PC-3 (cell line): ENCODE measurements at regions not wholly inside any gene's neighbourhood (a gene's known extent, or its start where the extent isn't known, plus 50 kb on each side); places are given as distances from the start of the nearest gene placed in this dataset.

ENCODE experiments used
- ATAC-seq: fragments of 200-7000 bp; cut with Tn5 transposase; 2 replicates; pipeline ENCODE4 v1.9.1; 2020; ENCODE audit warnings: mild to moderate bottlenecking, moderate library complexity
- BruUV-seq: library from RNA; stranded (reverse); fragments of 400-500 nt; replicated peaks from 2 replicates; lab custom pipeline; 2021; lab: Mats Ljungman, UMichigan
- CTCF ChIA-PET: fragments of 300-600 bp; sonication (Branson Sonifier 250); formaldehyde crosslinking; loops from one replicate; lab custom pipeline; 2022; ENCODE audit warnings: antibody characterized with exemption; lab: Charles Lee
- POLR2A ChIA-PET: fragments of 300-600 bp; sonication (Branson Sonifier 250); formaldehyde crosslinking; loops from one replicate; lab custom pipeline; 2022; ENCODE audit warnings: antibody characterized with exemption; ENCODE audit not compliant: unreplicated experiment; lab: Charles Lee
- DNase-seq: peaks from one replicate; pipeline ENCODE4 v3.0.0-alpha.2; 2015
- H2AFZ ChIP-seq: fragments of 300-600 bp; sonication (generic); 2 replicates; pipeline ENCODE4 v1.6.0; 2016; ENCODE audit warnings: antibody characterized with exemption, low read length
- H3F3A ChIP-seq: fragments of 300-600 bp; sonication (generic); one replicate; pipeline ENCODE4 v1.6.0; 2017; ENCODE audit warnings: antibody characterized with exemption, low read length, control low read depth, mild to moderate bottlenecking; ENCODE audit not compliant: unreplicated experiment
- H3K27ac ChIP-seq: fragments of 300-600 bp; sonication (generic); 2 replicates; pipeline ENCODE4 v1.5.1; 2016; ENCODE audit warnings: mild to moderate bottlenecking, low read length
- H3K27me3 ChIP-seq: fragments of 300-600 bp; sonication (generic); 2 replicates; pipeline ENCODE4 v1.6.1; 2016; ENCODE audit warnings: low read length, mixed read lengths
- H3K36me3 ChIP-seq: fragments of 300-600 bp; sonication (generic); 2 replicates; pipeline ENCODE4 v1.6.1; 2016; ENCODE audit warnings: low read depth, mixed run types, low read length, mixed read lengths
- H3K4me1 ChIP-seq: fragments of 300-600 bp; sonication (generic); 2 replicates; pipeline ENCODE4 v1.5.1; 2016; ENCODE audit warnings: low read length; ENCODE audit not compliant: insufficient read depth
- H3K4me2 ChIP-seq: fragments of 300-600 bp; sonication (generic); 2 replicates; pipeline ENCODE4 v1.6.0; 2016; ENCODE audit warnings: low read length
- H3K4me3 ChIP-seq: fragments of 300-600 bp; sonication (generic); 2 replicates; pipeline ENCODE4 v1.5.1; 2016; ENCODE audit warnings: mild to moderate bottlenecking, low read length, mixed read lengths
- H3K79me2 ChIP-seq: fragments of 300-600 bp; sonication (generic); 2 replicates; pipeline ENCODE4 v1.6.1; 2017; ENCODE audit warnings: low read length, mixed read lengths
- H3K9ac ChIP-seq: fragments of 300-600 bp; sonication (generic); 2 replicates; pipeline ENCODE4 v1.6.0; 2016; ENCODE audit warnings: mild to moderate bottlenecking, low read length
- H3K9me2 ChIP-seq: fragments of 300-600 bp; sonication (generic); replicated peaks from 2 replicates; pipeline ENCODE4 v1.6.1; 2016; ENCODE audit warnings: mixed run types, low read length, mixed read lengths
- H3K9me3 ChIP-seq: fragments of 300-600 bp; sonication (generic); 2 replicates; pipeline ENCODE4 v1.6.1; 2016; ENCODE audit warnings: low read length, mixed read lengths
- H4K20me1 ChIP-seq: fragments of 300-600 bp; sonication (generic); 2 replicates; pipeline ENCODE4 v1.6.1; 2016; ENCODE audit warnings: low read length, mixed read lengths
- CTCF ChIP-seq: fragments of 300-600 bp; sonication (generic); conservative IDR thresholded peaks from 2 replicates; pipeline ENCODE4 v1.5.1; 2017; ENCODE audit warnings: antibody characterized with exemption, low read depth, mild to moderate bottlenecking, low read length
- EZH2 ChIP-seq: fragments of 300-600 bp; sonication (generic); IDR thresholded peaks from one replicate; pipeline ENCODE4 v1.6.1; 2017; ENCODE audit warnings: antibody characterized with exemption, mild to moderate bottlenecking, low read length; ENCODE audit not compliant: unreplicated experiment
- EZH2phosphoT487 ChIP-seq: fragments of 300-600 bp; sonication (generic); IDR thresholded peaks from 2 replicates; pipeline ENCODE4 v1.6.1; 2018; ENCODE audit warnings: mild to moderate bottlenecking, antibody characterized with exemption, low read length, borderline replicate concordance
- intact Hi-C: fragments of 100-400 bp; cut with micrococcal nuclease; formaldehyde crosslinking; loops from 2 replicates; pipeline ENCODE4 v1.9.0; 2023

DNA sequence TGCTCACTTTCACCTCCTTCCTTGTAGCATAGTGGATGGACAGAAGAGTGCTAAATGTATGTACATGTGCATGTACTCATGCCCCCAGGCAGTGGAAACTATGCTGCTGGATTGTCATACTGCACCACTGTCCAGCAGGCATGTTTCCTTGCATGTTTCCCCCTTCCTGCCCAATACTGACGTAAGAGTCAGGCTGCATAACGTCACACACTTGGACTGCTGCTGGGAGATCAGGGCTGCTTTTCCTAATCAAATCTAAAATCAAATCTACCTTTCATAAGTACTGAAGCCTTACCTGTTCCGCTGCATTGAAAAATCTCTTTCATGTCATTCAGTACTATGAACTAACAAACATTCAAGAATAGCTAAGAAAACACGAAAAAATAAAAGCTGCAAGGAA lies 67.9 kb upstream of the ROBO1 start:
- Histone ChIP-seq H4K20me1 (no peaks in the 10 kb centered on the region), H3K9ac (no peak overlapping the region)

GRCh38 chr3:79824166-79824565 lies 56.4 kb upstream of the ROBO1 start:
- DNase-seq (no peak), ATAC-seq (no peak)
- H3K36me3 ChIP-seq: no peaks in the 10 kb centered on the region
- BruUV-seq: no TSS peak
- no peaks in the 10 kb centered on the region for H3K27me3 ChIP-seq
- no peaks in the 10 kb centered on the region for H3K79me2 ChIP-seq
- ChIA-PET CTCF (no interaction called here), POLR2A (no interaction called here)
- H4K20me1 ChIP-seq: no peaks in the 10 kb centered on the region
- H3F3A ChIP-seq: no peaks in the 10 kb centered on the region
- no peak overlapping the region for H2AFZ ChIP-seq
- intact Hi-C loops: no loop called here
- no peaks in the 10 kb centered on the region for H3K9me2 ChIP-seq
- no peak overlapping the region for H3K4me2 ChIP-seq
- H3K9me3 ChIP-seq: 0 out of 2 replicates have a peak, but pooled peaks cover under 1% of the 10 kb centered on the region
- TF ChIP-seq EZH2 (no peak), CTCF (no peak), EZH2phosphoT487 (no peak)
- no peak overlapping the region for H3K27ac ChIP-seq
- no peak overlapping the region for H3K9ac ChIP-seq
- H3K4me3 ChIP-seq: no peak overlapping the region
- no peaks in the 10 kb centered on the region for H3K4me1 ChIP-seq

More for the DNA sequence above, 67.9 kb upstream of the ROBO1 start:
- no peaks in the 10 kb centered on the region for H3K9me2 ChIP-seq
- no TSS peak for BruUV-seq
- H3K79me2 ChIP-seq: no peaks in the 10 kb centered on the region
- no peak overlapping the region for H3K4me2 ChIP-seq
- H3F3A ChIP-seq: no peaks in the 10 kb centered on the region
- no peak overlapping the region for H3K4me3 ChIP-seq
- H3K27me3 ChIP-seq: no peaks in the 10 kb centered on the region
- H3K36me3 ChIP-seq: no peaks in the 10 kb centered on the region
- ChIA-PET CTCF (no interaction called here), POLR2A (no interaction called here)
- H2AFZ ChIP-seq: no peak overlapping the region
- no peak overlapping the region for H3K27ac ChIP-seq
- DNase-seq (no peak), ATAC-seq (no peak)
- TF ChIP-seq CTCF (no peak), EZH2phosphoT487 (no peak), EZH2 (no peak)
- intact Hi-C loops: no loop called here
- no peaks in the 10 kb centered on the region for H3K4me1 ChIP-seq
- no peaks in the 10 kb centered on the region for H3K9me3 ChIP-seq

DNA sequence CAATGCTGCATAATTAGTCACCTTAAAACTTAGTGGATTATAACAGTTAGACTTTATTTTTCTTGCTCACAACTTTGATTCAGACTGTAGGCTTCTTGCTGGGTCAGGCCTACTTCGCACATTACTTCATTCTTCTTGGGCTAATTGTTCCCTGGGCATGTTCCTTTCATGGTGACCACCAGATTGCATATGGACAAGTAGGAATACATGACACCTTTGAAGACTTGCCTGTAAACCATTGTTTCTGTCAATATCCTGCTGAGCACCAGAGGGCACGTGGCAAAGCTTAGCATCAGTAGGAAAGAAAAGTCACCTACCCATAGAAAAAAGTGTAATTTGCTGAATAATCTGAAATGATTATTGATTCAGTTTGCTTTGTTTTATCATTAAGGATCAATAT lies 54.3 kb upstream of the ROBO1 start:
- DNase-seq: no peak
- Histone ChIP-seq H3K4me2 (no peak overlapping the region), H3K27ac (no peak overlapping the region), H3K4me3 (no peak overlapping the region), H3K4me1 (no peaks in the 10 kb centered on the region), H3F3A (no peaks in the 10 kb centered on the region), H2AFZ (no peak overlapping the region), H3K79me2 (no peaks in the 10 kb centered on the region), H3K9me2 (no peaks in the 10 kb centered on the region), H4K20me1 (no peaks in the 10 kb centered on the region), H3K9ac (no peak overlapping the region), H3K9me3 (no peaks in the 10 kb centered on the region), H3K36me3 (no peaks in the 10 kb centered on the region), H3K27me3 (no peaks in the 10 kb centered on the region)
- ChIA-PET POLR2A (no interaction called here), CTCF (no interaction called here)
- BruUV-seq: no TSS peak
- ATAC-seq: no peak
- TF ChIP-seq CTCF (no peak), EZH2 (no peak), EZH2phosphoT487 (no peak)
- intact Hi-C loops: no loop called here
